ENCODE measurements at regions not wholly inside any gene's neighbourhood (a gene's known extent, or its start where the extent isn't known, plus 50 kb on each side); places are given as distances from the start of the nearest gene placed in this dataset.

GRCh38 chr3:168514252-168514651 lies 418.5 kb upstream of the GOLIM4 start:
- TF ChIP-seq, protein P1, sequence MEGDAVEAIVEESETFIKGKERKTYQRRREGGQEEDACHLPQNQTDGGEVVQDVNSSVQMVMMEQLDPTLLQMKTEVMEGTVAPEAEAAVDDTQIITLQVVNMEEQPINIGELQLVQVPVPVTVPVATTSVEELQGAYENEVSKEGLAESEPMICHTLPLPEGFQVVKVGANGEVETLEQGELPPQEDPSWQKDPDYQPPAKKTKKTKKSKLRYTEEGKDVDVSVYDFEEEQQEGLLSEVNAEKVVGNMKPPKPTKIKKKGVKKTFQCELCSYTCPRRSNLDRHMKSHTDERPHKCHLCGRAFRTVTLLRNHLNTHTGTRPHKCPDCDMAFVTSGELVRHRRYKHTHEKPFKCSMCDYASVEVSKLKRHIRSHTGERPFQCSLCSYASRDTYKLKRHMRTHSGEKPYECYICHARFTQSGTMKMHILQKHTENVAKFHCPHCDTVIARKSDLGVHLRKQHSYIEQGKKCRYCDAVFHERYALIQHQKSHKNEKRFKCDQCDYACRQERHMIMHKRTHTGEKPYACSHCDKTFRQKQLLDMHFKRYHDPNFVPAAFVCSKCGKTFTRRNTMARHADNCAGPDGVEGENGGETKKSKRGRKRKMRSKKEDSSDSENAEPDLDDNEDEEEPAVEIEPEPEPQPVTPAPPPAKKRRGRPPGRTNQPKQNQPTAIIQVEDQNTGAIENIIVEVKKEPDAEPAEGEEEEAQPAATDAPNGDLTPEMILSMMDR (IDR thresholded peaks at IDR 0.05): no peak
- TF ChIP-seq POLR2A (IDR thresholded peaks at IDR 0.05): no peak
- no peak for TF ChIP-seq POLR2AphosphoS5 (IDR thresholded peaks at IDR 0.05)

Measured in upper lobe of left lung (tissue), 4 donors.